GM21825 (cell line): ENCODE measurements at regions not wholly inside any gene's neighbourhood (a gene's known extent, or its start where the extent isn't known, plus 50 kb on each side); places are given as distances from the start of the nearest gene placed in this dataset.
"Not testable (repeated sequence)": the region's sequence is repeated elsewhere in the genome, so short reads cannot be mapped to it uniquely, and the experiment has no call there.

Source experiments
- ATAC-seq: cut with Tn5 transposase; IDR thresholded peaks from one replicate; pipeline ENCODE4 v1.9.1; 2021; ENCODE audit warnings: mild to moderate bottlenecking, moderate library complexity; ENCODE audit not compliant: unreplicated experiment

DNA sequence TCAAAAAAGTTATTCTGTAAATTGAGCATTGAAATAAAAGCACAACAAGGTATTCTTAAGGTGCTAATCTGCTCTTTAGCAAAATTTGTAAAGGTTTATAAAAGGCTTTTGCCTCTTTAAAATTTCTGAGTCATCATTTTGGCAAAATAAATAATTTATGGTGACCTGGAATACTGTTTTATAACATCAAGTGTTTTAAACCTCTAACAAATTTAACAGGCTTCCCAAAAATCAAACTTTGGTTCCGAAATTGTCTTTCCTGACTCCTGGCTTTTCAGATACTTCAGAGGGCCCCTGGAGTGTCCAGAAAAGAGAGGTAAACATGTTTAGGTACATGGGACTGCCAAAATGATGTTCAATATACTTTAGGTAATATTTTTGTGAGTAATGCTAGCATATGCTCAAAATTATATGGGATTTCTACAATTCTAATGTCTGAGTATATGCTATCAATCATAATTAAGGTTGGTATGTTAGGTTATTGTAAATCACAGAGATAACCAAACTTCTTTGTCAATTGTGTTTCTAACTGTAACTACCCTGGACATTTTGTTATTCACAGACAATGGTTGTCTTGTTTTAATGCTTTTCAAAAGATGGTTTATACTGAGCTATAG, 160.3 kb upstream of the OLIG3 start:
- ATAC-seq = no peak

DNA sequence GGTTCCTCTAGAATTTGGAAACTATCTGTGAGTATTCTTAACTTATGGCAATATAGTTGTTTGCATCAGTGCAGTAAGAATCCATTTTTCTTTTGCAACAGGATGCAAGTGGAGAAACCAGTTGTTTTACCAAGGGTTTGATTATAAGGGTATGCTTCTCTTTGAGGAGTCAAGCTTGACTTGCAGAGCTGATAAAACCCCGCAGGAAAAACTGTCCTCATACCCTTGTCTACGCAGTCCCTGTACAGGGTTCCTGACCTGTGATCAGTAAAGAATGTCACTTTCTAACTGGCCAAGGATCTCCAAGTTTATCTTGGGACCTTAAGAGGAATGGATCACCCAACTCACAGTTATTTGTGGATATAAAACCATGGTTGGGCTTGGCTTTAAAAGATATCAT, 161.1 kb upstream of the OLIG3 start:
- ATAC-seq = no peak

GRCh38 chr6:137656735-137657134, 162.5 kb upstream of the OLIG3 start:
- ATAC-seq = no peak

DNA sequence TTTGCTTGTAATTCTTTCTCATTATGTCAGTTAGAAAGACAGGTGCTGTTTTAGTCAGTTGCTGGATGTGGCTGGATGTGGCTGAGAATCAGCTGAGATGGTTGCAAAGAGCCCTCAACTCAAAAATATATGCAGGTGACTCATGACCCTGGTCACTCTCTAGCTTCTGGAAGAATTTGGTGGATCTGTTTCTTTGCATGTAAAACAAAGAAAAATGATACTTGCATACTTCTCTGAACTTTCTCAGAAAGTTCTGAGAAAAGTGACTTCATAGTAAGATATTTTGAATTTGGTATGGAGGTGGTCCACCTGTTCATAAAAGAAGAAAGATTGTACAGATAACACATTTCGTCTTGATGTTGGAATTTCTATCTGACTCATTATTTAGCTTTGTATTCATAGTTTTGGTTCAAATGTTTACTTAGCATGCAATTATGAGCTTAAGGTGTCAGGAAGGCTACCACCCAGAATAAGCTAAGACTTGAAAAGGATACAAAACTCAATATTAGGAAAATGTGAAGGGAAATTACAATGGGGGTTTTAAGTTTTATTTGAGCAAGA, 163.2 kb upstream of the OLIG3 start:
- no peak for ATAC-seq

DNA sequence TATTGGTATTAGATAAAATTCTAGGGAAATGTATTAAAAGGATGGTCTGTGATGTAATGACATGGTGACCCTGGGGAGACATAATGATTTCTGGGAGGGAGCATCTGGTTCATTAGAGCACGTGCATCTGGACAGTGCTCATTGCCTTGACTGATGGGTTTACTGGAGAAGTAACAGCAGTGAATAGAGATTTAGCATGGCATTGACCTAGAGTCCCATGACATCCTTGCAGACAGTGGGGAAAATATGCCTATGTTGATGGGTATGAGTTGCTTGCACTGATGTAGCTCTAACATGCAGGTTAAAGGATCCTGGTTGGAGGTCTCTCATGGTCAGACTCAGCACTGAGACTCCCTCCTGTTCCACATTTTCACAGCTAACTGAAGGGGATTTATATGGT, 164.1 kb upstream of the OLIG3 start:
- ATAC-seq = no peak

GRCh38 chr6:137659871-137660270, 165.7 kb upstream of the OLIG3 start:
- no peak for ATAC-seq

DNA sequence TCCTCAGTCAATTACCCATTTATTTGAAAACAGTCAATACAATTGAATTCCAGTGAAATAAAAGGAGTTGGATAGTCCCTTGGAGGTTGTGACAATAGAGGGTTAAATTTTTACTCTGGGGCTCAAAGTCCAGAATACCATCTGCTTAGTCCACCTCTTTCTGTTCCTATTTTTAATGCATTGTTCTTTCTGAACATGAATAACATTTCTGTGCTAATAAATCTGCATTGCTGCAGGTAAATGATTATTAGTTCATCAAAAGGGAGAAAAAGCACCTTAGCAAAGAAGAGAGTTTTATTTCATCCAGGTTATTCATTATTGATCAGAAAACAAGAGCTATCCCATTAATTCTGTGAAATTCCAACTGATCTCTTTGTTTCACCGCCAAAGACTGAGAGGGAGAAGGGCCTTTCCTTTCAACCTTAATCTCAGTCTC, 166.1 kb upstream of the OLIG3 start:
- no peak for ATAC-seq

- ATAC-seq = no peak
Observed at GRCh38 chr6:137661601-137662000, 167.4 kb upstream of the OLIG3 start.

GRCh38 chr6:137664183-137664582, 170.0 kb upstream of the OLIG3 start:
- ATAC-seq = no peak

DNA sequence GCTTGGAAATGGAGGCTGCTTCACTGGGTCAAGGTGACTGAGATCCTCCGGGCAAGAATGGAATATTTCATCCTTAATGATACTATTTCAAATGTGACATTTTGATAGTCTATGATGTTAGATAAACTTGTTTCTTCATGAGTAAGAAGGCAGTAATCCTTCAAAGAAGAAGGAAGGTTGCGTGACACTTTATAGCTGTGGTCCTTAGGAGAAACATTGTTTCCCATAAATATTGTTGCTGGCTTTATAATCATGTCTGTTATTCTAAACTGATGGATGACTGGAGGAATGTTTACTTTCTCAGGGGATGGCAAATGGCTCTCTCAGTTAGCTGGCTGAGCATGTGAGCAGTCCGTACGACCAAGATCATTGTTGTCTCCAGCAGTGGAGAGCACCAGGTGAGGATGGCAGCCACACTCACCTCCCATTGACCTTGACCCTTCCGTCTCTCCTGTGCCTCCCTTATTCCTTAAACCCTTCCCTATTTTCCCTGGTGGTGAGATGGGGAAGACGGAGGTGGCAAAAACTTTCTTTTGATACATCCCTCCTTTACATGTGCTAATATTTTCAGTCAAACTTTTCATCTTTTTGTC, 171.2 kb upstream of the OLIG3 start:
- no peak for ATAC-seq

GRCh38 chr6:137666202-137666774, 172.1 kb upstream of the OLIG3 start:
- ATAC-seq = no peak

DNA sequence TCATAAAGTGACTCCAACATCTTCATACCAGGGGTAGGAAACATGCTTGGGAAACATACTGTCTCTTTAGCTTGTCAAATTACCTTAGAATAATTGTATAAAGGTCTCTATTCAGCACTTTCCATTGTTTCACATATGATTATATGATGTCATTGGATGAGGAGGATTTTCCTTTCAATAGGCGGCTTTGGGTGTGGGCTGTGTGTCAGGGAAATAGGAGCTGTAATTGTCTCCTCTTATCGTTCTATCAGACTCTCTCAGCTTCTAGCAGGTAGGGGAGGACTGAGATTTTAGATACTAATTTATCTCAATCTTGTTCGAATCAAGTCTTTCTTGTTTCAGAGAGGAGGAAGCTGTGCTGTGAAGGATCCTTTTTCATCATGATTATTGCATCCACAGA, 179.4 kb upstream of the OLIG3 start:
- ATAC-seq = no peak

DNA sequence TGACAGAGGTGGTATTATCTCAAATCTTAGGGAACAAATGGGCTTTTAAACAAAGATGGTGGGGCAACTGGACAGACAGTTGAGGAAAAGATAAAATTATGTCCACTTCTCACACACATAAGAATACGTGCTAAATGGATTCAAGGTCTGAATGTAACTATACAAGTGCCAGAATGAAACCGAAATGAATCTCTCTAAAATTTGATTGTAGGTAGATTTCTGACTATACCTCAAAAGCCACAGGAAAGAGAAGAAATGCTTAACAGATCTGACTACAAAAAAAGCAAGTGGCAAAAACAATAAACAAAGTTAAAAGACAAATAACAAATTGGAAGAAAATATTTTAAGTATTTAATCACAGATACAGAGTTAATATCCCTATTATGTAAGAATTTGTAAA, 182.7 kb upstream of the OLIG3 start:
- no peak for ATAC-seq

- ATAC-seq = no peak
Observed at GRCh38 chr6:137677709-137678108, 183.5 kb upstream of the OLIG3 start.

DNA sequence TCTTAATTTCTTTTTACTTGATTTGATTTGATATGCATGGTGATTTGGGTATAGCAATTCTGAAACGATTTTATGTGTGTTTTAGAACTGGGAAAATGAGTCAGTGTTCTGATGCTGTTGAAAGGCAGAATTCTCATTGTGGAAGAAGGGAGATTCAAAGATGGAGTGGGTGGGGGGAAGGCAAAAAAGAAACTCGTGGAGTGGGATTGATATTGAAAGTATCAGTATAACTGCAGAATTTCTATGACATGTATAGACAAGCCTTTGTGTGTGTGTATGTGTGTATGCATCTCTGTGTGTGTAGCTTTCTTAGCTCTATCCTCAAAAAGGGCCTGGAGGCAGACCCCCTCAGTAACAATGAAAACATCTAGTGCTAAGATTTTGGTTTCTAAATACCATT, 184.3 kb upstream of the OLIG3 start:
- no peak for ATAC-seq

DNA sequence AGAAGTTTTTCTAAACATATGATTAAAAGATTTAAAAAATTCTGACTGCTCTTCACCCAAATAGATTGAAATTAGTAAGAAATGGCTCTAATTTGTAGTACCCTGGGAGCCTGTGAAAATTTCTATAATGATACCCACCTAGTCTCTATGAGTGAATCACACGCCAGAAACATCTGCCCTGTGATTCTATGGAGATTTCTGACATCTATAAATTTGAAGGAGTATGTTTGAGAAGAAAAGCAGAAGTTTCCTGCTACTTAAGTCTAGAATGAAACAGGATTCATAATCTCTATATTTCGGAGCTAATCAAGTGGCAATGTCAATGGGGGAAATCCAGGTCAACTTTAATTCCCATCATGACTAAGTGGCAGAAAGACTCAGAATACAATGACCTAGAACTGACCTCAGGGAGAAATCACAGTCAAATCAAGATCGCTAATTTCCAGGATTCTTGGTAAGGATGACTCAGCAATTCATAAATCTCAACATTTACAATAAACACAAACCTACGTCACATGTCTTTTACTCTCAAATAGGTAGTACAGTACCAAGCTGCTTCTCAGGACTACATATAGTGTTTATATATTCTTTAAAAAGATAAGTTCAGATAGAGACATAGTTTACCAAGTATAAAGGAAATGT, 186.2 kb upstream of the TNFAIP3 start:
- ATAC-seq = peak; percentile 44

- no peak for ATAC-seq
Observed at GRCh38 chr6:137681445-137682009, 185.5 kb upstream of the TNFAIP3 start.

- ATAC-seq = not testable (repeated sequence)
Observed at GRCh38 chr6:137682658-137683057, 184.4 kb upstream of the TNFAIP3 start.

- no peak for ATAC-seq
Observed at GRCh38 chr6:137683916-137684315, 183.1 kb upstream of the TNFAIP3 start.

DNA sequence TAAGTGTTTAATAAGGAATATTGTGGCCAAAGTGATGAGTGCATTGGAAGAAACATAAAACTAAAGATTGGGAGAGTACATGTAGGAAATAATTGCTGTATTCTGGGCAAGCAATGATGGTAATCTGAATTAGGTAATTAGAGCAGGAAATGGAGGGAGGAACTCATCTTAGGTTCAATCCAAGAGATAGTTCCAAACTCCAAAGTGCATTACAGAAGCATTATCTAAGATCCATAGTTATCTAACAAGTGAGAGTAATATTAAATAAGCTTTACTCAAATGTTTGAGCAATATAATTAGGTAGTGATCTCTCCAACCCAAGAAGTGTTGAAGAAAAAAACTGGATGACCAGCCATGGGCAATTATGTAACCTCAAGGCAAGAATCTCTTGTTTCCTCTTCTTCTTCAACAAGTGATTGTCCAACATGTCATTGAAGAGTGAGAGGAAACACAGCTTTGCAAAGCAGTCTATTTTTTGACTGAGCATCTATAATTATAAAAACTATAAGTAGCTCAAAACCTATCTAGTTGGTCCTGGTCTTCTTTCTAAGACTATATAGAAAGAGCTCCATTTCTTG, 181.2 kb upstream of the TNFAIP3 start:
- ATAC-seq = no peak

- no peak for ATAC-seq
Observed at GRCh38 chr6:137687818-137688217, 179.2 kb upstream of the TNFAIP3 start.
